HUES64 (cell line): ENCODE measurements at regions not wholly inside any gene's neighbourhood (a gene's known extent, or its start where the extent isn't known, plus 50 kb on each side); places are given as distances from the start of the nearest gene placed in this dataset.

ENCODE experiments used
- H3K27ac ChIP-seq: 2 replicates; pipeline ENCODE4 v1.7.0; 2013; ENCODE audit warnings: low read depth, low read length, inconsistent platforms
- H3K27me3 ChIP-seq: 2 replicates; pipeline ENCODE4 v1.6.1; 2013; ENCODE audit warnings: mild to moderate bottlenecking, low read length; ENCODE audit not compliant: insufficient read depth
- H3K36me3 ChIP-seq: 2 replicates; pipeline ENCODE4 v1.6.1; 2013; ENCODE audit warnings: mild to moderate bottlenecking, low read length; ENCODE audit not compliant: insufficient read depth
- H3K4me1 ChIP-seq: 2 replicates; pipeline ENCODE4 v1.6.1; 2013; ENCODE audit warnings: mild to moderate bottlenecking, low read length, moderate library complexity; ENCODE audit not compliant: insufficient read depth
- H3K4me3 ChIP-seq: 2 replicates; pipeline ENCODE4 v1.5.1; 2013; ENCODE audit warnings: mild to moderate bottlenecking, low read length, moderate library complexity
- H3K9ac ChIP-seq: 2 replicates; pipeline ENCODE4 v1.6.1; 2013; ENCODE audit warnings: mild to moderate bottlenecking, low read depth, low read length
- H3K9me3 ChIP-seq: 2 replicates; pipeline ENCODE4 v1.6.1; 2013; ENCODE audit warnings: low read depth, low read length; ENCODE audit not compliant: insufficient read depth
- WGBS: fragments of 150-250, 120-280 bp; methylation state at CpG from one replicate; pipeline ENCODE4 v1.1.7; 2013; ENCODE audit warnings: missing lambda C conversion rate; 5-methylcytosine and 5-hydroxymethylcytosine counted together

GRCh38 chr1:244157731-244158438, 106.8 kb downstream of the ZBTB18 start:
- 100% methylated on average over 3 of the region's 3 CpGs for WGBS
- no peak overlapping the region for H3K4me3 ChIP-seq

GRCh38 chr1:244159646-244160045, 108.6 kb downstream of the ZBTB18 start:
- H3K4me3 ChIP-seq, result no peak overlapping the region
- H3K27ac ChIP-seq, result no peak overlapping the region
- no peaks in the 10 kb centered on the region for H3K27me3 ChIP-seq
- 95% methylated on average over 8 of the region's 8 CpGs for WGBS
- H3K9me3 ChIP-seq, result no peaks in the 10 kb centered on the region
- H3K4me1 ChIP-seq, result peaks cover 20% of the 10 kb centered on the region
- no peak overlapping the region for H3K9ac ChIP-seq
- H3K36me3 ChIP-seq, result no peaks in the 10 kb centered on the region

More at GRCh38 chr1:244157731-244158438, 106.8 kb downstream of the ZBTB18 start:
- Histone ChIP-seq H3K27ac (no peak overlapping the region), H3K9me3 (no peaks in the 10 kb centered on the region), H3K36me3 (no peaks in the 10 kb centered on the region), H3K9ac (no peak overlapping the region), H3K4me1 (peaks cover 4% of the 10 kb centered on the region), H3K27me3 (no peaks in the 10 kb centered on the region)

- H3K4me3 ChIP-seq, result no peak overlapping the region
- no peak overlapping the region for H3K9ac ChIP-seq
- no peaks in the 10 kb centered on the region for H3K36me3 ChIP-seq
- 98% methylated on average over 8 of the region's 9 CpGs for WGBS
- H3K27ac ChIP-seq, result no peak overlapping the region
- peaks cover 24% of the 10 kb centered on the region for H3K4me1 ChIP-seq
- no peaks in the 10 kb centered on the region for H3K27me3 ChIP-seq
- no peaks in the 10 kb centered on the region for H3K9me3 ChIP-seq
Observed at GRCh38 chr1:244160455-244161235, 109.6 kb downstream of the ZBTB18 start.

GRCh38 chr1:244161236-244161510, 110.1 kb downstream of the ZBTB18 start:
- 42% methylated on average over 5 of the region's 5 CpGs for WGBS
- Histone ChIP-seq H3K9me3 (no peaks in the 10 kb centered on the region), H3K4me1 (peaks cover 24% of the 10 kb centered on the region), H3K36me3 (no peaks in the 10 kb centered on the region), H3K4me3 (no peak overlapping the region), H3K27ac (peak overlapping the region; percentile 61; the same call in 1 of the 2 replicates), H3K27me3 (no peaks in the 10 kb centered on the region), H3K9ac (no peak overlapping the region)

GRCh38 chr1:244162786-244163530, 111.9 kb downstream of the ZBTB18 start:
- Histone ChIP-seq H3K9me3 (no peaks in the 10 kb centered on the region), H3K27ac (no peak overlapping the region), H3K9ac (no peak overlapping the region), H3K27me3 (no peaks in the 10 kb centered on the region), H3K4me1 (peaks cover 24% of the 10 kb centered on the region), H3K4me3 (no peak overlapping the region), H3K36me3 (no peaks in the 10 kb centered on the region)
- WGBS, result 97% methylated on average over 12 of the region's 12 CpGs

- Histone ChIP-seq H3K36me3 (no peaks in the 10 kb centered on the region), H3K4me3 (no peak overlapping the region; the same call in 1 of the 2 replicates), H3K27me3 (no peaks in the 10 kb centered on the region), H3K4me1 (peaks cover 24% of the 10 kb centered on the region), H3K27ac (peak overlapping the region; percentile 88), H3K9ac (peak overlapping the region; percentile 51; the same call in 1 of the 2 replicates), H3K9me3 (no peaks in the 10 kb centered on the region)
- 66% methylated on average over 8 of the region's 8 CpGs for WGBS
Observed at GRCh38 chr1:244163861-244164510, 112.9 kb downstream of the ZBTB18 start.

- Histone ChIP-seq H3K36me3 (no peaks in the 10 kb centered on the region), H3K4me3 (no peak overlapping the region; the same call in 1 of the 2 replicates), H3K27ac (peak overlapping the region; percentile 88), H3K4me1 (peaks cover 24% of the 10 kb centered on the region), H3K27me3 (no peaks in the 10 kb centered on the region), H3K9ac (peak overlapping the region; percentile 25; the same call in 1 of the 2 replicates), H3K9me3 (no peaks in the 10 kb centered on the region)
- WGBS, result 88% methylated on average over 4 of the region's 4 CpGs
Observed at GRCh38 chr1:244164511-244164890, 113.4 kb downstream of the ZBTB18 start.

GRCh38 chr1:244165021-244165420, 113.9 kb downstream of the ZBTB18 start:
- H3K4me3 ChIP-seq, result no peak overlapping the region
- no peak overlapping the region for H3K27ac ChIP-seq
- no peak overlapping the region for H3K9ac ChIP-seq
- H3K27me3 ChIP-seq, result no peaks in the 10 kb centered on the region
- H3K4me1 ChIP-seq, result peaks cover 24% of the 10 kb centered on the region
- 77% methylated on average over 3 of the region's 3 CpGs for WGBS
- H3K36me3 ChIP-seq, result no peaks in the 10 kb centered on the region
- no peaks in the 10 kb centered on the region for H3K9me3 ChIP-seq

- Histone ChIP-seq H3K4me3 (no peak overlapping the region), H3K4me1 (peaks cover 24% of the 10 kb centered on the region), H3K9ac (no peak overlapping the region), H3K27me3 (no peaks in the 10 kb centered on the region), H3K27ac (no peak overlapping the region), H3K36me3 (no peaks in the 10 kb centered on the region), H3K9me3 (no peaks in the 10 kb centered on the region)
- 96% methylated on average over 2 of the region's 2 CpGs for whole genome bisulfite sequencing
Observed at GRCh38 chr1:244165701-244166100, 114.6 kb downstream of the ZBTB18 start.

GRCh38 chr1:244171241-244171985, 120.3 kb downstream of the ZBTB18 start:
- no peak overlapping the region for H3K9ac ChIP-seq
- WGBS, result 81% methylated on average over 7 of the region's 7 CpGs
- H3K9me3 ChIP-seq, result no peaks in the 10 kb centered on the region
- no peaks in the 10 kb centered on the region for H3K36me3 ChIP-seq
- H3K27ac ChIP-seq, result no peak overlapping the region
- H3K4me3 ChIP-seq, result no peak overlapping the region
- H3K27me3 ChIP-seq, result no peaks in the 10 kb centered on the region
- peaks cover 13% of the 10 kb centered on the region for H3K4me1 ChIP-seq
